NCI-H446 (cell line): ENCODE measurements at regions not wholly inside any gene's neighbourhood (a gene's known extent, or its start where the extent isn't known, plus 50 kb on each side); places are given as distances from the start of the nearest gene placed in this dataset.
"Not testable (repeated sequence)": the region's sequence is repeated elsewhere in the genome, so short reads cannot be mapped to it uniquely, and the experiment has no call there.

ENCODE experiments used
- DNase-seq, 2 experiments: peaks; one replicate each; lab custom pipeline; 2025; lab: John Stamatoyannopoulos, UW

GRCh38 chr5:61215996-61216395 lies 53.7 kb upstream of the SMIM15 start:
- DNase-seq: no peak

GRCh38 chr5:61216741-61217140 lies 54.5 kb upstream of the SMIM15 start:
- no peak for DNase-seq

GRCh38 chr5:61217214-61217613 lies 54.9 kb upstream of the SMIM15 start:
- no peak for DNase-seq

- DNase-seq: no peak
These were observed 66.0 kb upstream of the SMIM15 start for GRCh38 chr5:61228229-61228628.

- peak in 1 of 2 experiments; percentile 50 for DNase-seq
These were observed 66.5 kb upstream of the SMIM15 start for GRCh38 chr5:61228691-61229280.

GRCh38 chr5:61229416-61229815 lies 67.1 kb upstream of the SMIM15 start:
- DNase-seq: peak in 1 of 2 experiments; percentile 26

GRCh38 chr5:61230492-61230891 lies 68.2 kb upstream of the SMIM15 start:
- no peak for DNase-seq

- no peak for DNase-seq
These were observed 69.5 kb upstream of the SMIM15 start for GRCh38 chr5:61231813-61232212.

- DNase-seq: no peak
These were observed 70.3 kb upstream of the SMIM15 start for GRCh38 chr5:61232490-61233050.

GRCh38 chr5:61234019-61234418 lies 71.8 kb upstream of the SMIM15 start:
- DNase-seq: no peak

GRCh38 chr5:61236715-61237114 lies 74.4 kb upstream of the SMIM15 start:
- not testable (repeated sequence) for DNase-seq

- peak; percentile 1 to 60 for DNase-seq
These were observed 83.2 kb upstream of the SMIM15 start for GRCh38 chr5:61245486-61245885.

- peak; percentile 21 to 36 for DNase-seq
These were observed 83.7 kb upstream of the SMIM15 start for GRCh38 chr5:61245936-61246335.

- no peak for DNase-seq
These were observed 84.6 kb upstream of the SMIM15 start for GRCh38 chr5:61246768-61247307.

- DNase-seq: no peak
These were observed 80.0 kb upstream of the ZSWIM6 start for GRCh38 chr5:61251874-61252642.

GRCh38 chr5:61252643-61252925 lies 79.5 kb upstream of the ZSWIM6 start:
- no peak for DNase-seq

GRCh38 chr5:61253547-61253946 lies 78.5 kb upstream of the ZSWIM6 start:
- no peak for DNase-seq

GRCh38 chr5:61254969-61255555 lies 77.0 kb upstream of the ZSWIM6 start:
- DNase-seq: no peak

GRCh38 chr5:61256474-61256873 lies 75.6 kb upstream of the ZSWIM6 start:
- peak; percentile 36 to 76 for DNase-seq

- no peak for DNase-seq
These were observed 74.6 kb upstream of the ZSWIM6 start for GRCh38 chr5:61257421-61257820.

- DNase-seq: no peak
These were observed 70.9 kb upstream of the ZSWIM6 start for GRCh38 chr5:61261136-61261535.

- DNase-seq: no peak
These were observed 70.0 kb upstream of the ZSWIM6 start for GRCh38 chr5:61262080-61262479.

- no peak for DNase-seq
These were observed 69.0 kb upstream of the ZSWIM6 start for GRCh38 chr5:61263072-61263471.
